HuH-7.5 (cell line): ENCODE measurements at regions not wholly inside any gene's neighbourhood (a gene's known extent, or its start where the extent isn't known, plus 50 kb on each side); places are given as distances from the start of the nearest gene placed in this dataset.

Source experiments
- DNase-seq: peaks from one replicate; pipeline ENCODE4 v3.0.0; 2011; ENCODE audit warnings: low spot score

DNA sequence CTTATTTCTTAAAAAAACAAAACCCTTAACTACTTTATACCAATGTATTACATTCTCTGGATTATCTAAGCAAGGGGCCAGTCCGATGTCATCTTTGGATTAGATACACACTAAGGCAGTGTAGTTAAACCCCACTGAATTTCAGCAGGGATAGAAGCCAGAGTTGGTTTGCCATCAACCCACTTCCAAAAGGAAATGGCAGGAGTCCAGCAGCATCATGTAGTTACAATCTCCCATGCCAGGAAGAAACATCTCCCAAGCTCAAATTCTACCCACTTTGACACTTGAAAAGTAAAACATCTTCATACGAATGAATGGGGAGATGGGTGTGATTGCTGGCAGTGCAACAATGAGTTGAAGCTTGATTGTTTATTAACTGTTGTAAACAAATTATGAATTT is 203.5 kb upstream of the PLXNC1 start:
- DNase-seq: no peak

- DNase-seq: no peak
These were observed 201.7 kb upstream of the PLXNC1 start for GRCh38 chr12:93946542-93947150.

GRCh38 chr12:93947486-93947885 is 200.9 kb upstream of the PLXNC1 start:
- no peak for DNase-seq

DNA sequence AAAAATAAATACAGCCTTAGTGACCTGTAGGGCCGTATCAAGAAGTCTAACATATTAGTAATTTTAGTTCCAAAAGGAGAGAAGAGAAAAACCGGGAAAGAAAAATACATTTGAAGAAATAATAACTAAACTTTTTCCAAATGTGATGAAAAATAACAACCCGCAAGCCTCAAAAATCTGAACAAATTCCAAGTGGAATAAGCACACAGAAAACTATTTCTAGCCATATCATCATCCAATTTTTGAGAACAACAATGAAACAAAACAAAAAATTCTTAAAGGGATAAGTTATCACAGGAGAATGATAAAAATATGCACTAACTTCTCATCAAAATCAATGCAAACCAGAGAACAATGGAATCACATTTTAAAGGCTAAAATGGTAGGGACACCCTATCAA is 198.1 kb upstream of the PLXNC1 start:
- DNase-seq: no peak

DNA sequence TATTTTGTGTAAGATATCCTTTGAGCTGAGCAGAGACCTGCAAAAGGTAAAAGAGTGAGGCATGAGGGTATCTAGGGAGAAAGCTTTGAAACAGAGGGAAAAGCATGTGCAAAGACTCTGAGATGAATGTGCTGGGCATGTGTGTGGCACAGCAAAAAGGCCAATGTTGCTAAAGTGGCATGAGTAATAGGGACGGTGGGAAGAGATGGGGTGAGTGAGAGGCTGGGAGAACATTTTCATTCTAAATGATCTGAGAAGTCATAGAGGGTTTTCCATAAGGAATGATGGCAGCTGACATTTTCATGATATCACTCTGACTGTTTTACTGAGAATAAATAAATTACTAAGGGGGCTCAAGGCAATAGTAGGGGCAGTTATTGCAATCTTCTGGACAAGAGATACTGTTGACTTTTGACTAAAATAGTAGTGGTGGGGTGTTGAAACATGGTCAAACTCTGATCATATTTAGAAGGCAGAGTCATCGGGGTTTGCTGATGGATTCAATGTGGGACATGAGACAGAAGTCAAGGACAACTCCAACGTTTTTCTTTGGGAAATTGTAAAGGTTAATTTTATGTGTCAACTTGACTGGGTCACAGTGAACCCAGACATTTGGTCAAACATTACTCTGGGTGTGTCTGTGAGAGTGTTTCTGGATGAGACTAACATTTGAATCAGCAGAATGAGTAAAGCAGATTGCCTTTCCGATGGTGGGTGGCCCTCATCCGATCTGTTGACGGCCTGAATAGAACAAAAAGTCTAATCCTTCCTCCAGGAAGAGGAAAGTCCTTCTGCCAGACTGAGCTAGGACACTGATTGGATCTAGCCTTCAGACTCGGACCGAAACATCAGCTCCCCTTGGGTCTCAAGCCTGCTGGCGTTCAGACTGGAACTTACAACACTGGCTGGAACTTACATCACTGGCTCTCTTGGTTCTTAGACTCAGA is 193.9 kb upstream of the PLXNC1 start:
- no peak for DNase-seq

DNA sequence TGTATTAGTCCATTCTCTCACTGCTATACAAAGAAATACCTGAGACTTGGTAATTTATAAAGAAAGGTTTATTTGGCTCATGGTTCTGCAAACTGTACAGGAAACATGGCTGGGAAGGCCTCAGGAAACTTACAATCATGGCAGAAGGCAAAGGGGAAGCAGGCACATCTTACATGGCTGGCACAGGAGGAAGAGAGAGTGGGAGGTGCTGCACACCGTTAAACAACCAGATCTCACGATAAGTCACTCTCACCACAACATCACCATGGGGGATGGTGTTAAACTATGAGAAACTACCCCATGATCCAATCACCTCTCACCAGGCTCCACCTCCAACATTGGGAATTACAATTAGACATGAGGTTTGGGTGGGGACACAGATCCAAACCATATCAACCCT is 191.8 kb upstream of the PLXNC1 start:
- no peak for DNase-seq

DNA sequence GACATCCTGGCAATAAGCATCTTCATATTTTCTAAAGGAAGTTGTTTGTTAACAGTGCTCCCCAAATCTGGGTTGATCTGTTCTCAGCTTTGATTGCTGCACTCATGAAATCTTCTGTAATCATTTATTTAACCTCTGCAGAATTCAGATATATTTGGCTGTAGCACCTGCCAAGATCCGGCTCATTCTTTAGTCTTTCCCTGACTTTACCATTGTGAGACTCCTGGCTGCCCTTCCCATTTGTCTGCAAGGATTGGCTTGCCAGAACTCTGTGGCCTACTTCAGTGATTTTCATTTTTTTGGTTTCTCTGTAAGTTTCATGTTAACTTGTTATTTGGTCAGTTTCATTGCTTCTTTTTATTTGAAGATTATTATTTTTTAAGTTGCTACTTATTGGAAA is 191.2 kb upstream of the PLXNC1 start:
- DNase-seq: no peak

DNA sequence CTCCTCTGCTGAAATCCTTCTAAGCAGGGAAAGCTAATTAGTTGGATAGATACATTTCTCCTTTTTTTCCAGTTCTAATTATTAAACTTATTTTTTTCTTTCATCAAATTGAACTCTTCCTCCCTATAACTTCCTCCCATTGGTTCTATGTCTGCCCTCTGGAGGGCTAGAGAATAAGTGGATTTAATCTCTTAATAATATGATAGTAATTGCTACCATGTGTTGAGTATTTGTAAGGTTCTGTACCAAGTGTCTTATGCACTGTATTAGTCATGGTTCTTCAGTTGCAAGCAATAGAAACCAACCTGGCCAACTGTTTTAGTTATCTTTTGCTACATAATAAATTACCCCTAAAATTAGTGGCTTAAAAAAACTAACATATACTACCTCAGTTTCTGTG is 190.5 kb upstream of the PLXNC1 start:
- no peak for DNase-seq

GRCh38 chr12:93959657-93960056 is 188.7 kb upstream of the PLXNC1 start:
- no peak for DNase-seq

GRCh38 chr12:93960521-93960920 is 187.9 kb upstream of the PLXNC1 start:
- no peak for DNase-seq

GRCh38 chr12:93962336-93962735 is 186.0 kb upstream of the PLXNC1 start:
- no peak for DNase-seq

DNA sequence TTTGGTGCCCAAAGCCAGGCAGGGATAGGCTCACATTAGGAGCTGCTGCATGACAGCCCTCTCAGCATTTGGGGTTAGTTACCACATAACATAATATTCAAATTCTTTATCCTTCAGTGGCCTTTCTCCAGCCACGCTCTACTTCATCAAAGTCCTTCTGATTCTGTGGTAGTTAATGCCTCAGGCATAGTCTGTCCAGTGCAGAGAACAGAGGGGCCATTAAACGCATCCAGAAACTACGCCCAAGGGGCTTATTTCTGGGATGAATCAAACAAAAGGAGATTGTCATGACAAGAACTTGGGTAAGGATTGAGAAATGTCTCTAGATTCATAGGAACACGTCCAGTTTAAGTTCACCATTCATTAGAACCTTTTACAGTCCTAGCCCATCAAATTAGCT is 183.4 kb upstream of the PLXNC1 start:
- DNase-seq: no peak

DNA sequence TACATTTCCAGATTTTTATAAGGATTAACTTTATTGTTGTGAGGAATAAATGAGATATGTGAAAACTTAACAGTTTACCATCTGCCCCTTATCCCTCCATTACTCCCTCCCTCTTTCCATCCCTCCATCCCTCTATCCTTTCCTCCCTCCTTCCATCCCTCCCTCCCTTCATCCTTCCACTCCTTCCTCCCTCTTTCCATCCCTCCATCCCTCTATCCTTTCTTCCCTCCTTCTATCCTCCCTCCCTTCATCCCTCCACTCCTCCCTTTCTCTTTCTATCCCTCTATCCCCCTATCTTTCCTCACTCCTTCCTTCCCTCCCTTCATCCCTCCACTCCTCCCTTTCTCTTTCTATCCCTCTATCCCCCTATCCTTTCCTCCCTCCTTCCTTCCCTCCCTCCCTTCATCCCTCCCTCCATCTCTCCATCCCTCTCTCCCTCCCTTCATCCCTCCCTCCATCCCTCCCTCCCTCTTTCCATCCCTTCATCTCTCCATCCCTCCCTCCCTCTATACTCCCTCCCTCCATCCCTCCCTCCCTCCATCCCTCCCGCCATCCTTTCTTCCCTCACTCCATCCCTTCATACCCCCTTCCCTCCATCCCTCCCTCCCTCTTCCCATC is 181.8 kb upstream of the PLXNC1 start:
- DNase-seq: no peak

DNA sequence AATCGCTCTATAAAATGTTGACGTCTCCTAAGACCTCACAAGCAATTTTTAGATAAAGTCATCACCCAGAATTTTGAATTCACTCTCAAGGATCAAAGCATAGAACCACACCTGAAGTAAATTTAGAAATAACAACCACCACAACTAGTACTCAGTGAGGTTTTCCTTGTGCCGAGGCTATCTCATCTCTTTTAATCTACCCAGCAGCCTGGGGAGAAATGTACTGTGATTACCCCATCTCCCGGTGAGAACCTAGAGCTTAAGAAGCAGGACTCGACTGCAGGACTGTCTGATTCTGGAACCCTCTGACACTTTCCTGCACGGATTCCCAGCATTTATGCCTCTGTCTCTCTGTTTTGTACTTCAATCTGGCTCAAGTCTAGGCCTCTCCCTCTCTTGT is 180.9 kb upstream of the PLXNC1 start:
- no peak for DNase-seq

- no peak for DNase-seq
These were observed 179.7 kb upstream of the PLXNC1 start for GRCh38 chr12:93968536-93969285.

DNA sequence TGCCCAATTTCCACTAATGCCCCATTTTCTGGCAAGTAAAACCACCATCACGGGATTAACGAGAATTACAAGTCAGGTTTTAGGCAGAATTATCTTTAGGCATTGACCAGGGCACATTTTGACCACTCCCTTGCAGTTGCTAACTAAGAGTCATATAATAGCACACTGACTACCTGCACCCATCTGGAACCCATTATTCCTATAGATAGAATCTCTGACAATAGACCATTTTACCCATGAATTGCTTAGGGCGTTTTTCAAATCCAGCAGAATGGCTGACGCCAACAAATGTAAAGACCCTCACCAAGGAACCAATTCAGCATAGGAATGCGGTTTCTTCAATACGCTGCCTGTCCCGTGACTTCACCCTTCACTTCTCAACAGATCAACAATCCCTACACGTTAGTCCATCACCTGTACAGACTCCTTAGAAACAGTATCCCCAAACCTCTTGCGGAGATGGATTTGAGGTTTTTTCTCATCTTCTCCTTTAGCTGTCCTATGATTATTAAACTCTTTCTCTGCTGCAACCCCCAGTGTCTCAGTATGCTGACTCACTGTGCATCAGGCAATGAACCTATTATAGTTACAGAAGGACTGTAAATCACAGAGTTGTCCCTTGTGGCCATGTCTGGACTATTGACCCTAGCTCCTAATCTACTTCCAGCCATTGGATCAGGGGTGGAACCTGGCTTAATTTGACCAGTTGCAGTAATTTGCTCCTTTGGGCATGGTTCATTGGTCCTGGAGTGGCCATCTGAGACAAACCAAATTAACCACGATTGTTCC is 177.3 kb upstream of the PLXNC1 start:
- DNase-seq: no peak

DNA sequence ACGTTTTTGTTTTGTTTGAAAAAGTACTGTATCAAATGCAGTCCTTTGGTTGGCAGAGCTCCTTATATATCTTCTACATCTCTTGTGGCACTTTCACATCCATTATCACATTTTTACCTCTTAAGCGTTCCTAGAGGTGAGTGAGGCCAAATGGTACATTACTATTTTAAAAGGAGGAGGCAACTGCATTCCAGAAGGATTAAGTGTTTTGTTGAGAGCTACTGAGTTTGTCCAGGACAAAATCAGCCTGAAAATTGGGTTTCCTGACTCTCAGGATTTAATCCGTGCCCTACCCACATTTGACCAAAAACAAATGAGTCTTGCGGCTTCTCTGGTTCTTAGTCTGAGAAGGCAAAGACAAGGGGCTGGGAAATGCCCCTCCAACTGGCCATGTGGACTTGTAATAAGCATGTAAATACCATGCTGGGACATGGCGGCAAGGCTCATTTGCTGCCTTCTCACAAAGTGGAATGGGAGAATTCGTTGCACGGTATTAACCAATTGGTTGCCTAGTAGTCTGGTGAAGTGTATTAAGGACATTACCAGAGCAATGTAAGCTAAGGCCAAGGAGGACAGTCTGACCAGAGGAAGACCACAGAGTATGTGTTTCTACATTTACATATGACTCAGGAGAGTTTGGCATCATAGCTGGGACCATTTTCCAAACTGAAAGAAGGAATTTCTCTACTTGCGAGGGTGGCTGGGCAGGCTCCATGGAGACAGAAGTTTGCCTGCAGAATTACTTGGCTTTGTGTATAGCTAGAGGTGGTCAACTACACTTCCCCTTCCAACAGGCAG is 175.8 kb upstream of the PLXNC1 start:
- no peak for DNase-seq

- DNase-seq: no peak
These were observed 174.1 kb upstream of the PLXNC1 start for GRCh38 chr12:93974252-93974651.

DNA sequence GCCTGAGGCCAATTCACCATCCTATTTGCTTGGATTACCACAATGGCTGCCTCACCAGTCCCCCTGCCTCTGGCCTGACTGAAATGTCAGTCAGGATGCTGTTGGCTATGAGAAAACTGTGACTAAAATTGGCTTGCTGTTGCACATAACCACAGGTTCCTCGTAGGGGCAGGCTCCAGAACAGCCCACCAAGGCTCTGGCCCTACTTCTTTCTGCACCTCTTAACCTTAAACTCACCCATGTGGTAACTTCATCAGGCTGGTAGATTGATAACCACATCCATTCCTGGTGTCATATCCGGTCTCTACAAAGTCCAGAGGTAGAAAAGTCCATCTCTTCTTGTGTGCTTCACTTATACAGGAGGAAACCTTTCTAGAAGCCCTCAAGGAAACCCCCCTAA is 172.4 kb upstream of the PLXNC1 start:
- DNase-seq: no peak

DNA sequence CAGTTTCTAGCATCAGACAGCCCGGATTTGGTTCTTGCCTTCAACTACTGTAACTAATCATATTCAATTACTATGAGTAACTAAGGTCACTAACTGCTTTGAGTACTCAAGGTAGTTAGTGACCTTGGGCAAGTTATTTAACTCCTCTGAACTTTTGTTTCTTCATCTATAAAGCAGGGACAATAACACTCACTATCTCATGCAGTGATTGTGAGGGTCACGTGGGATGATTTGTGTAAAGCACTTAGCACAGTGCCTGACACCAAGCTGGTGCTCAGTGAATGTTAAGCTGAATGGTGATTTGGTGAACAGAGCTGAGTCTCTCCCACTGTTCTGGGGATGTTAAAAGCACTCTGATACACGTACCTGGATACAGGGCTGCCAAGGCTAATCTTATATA is 171.3 kb upstream of the PLXNC1 start:
- DNase-seq: no peak

GRCh38 chr12:93978553-93978952 is 169.8 kb upstream of the PLXNC1 start:
- DNase-seq: no peak
